Activated naive CD4-positive, alpha-beta T cell treated with anti-CD3 and anti-CD28 coated beads for 36 hours (primary cell): ENCODE measurements at regions not wholly inside any gene's neighbourhood (a gene's known extent, or its start where the extent isn't known, plus 50 kb on each side); places are given as distances from the start of the nearest gene placed in this dataset.

ENCODE experiments used
- CTCF ChIA-PET: fragments of 350-600 bp; sonication (Branson Sonifier 250); formaldehyde crosslinking; loops from one replicate; lab custom pipeline; 2021; ENCODE audit warnings: antibody characterized with exemption; lab: Charles Lee
- DNase-seq: peaks from one replicate; pipeline ENCODE4 v3.0.0-alpha.2; 2020
- H3K27ac Mint-ChIP-seq: one replicate; pipeline ENCODE4 v1.8.0; 2021; ENCODE audit warnings: mild to moderate bottlenecking, mixed read lengths
- H3K27me3 Mint-ChIP-seq: one replicate; pipeline ENCODE4 v1.8.0; 2021; ENCODE audit warnings: low read depth, mixed read lengths
- H3K36me3 Mint-ChIP-seq: one replicate; pipeline ENCODE4 v1.8.0; 2021; ENCODE audit warnings: low read depth, mixed read lengths
- H3K4me1 Mint-ChIP-seq: one replicate; pipeline ENCODE4 v1.8.0; 2021; ENCODE audit warnings: low read depth, mixed read lengths
- H3K4me3 Mint-ChIP-seq: one replicate; pipeline ENCODE4 v1.8.0; 2021; ENCODE audit warnings: mild to moderate bottlenecking, moderate library complexity, mixed read lengths
- H3K9me3 Mint-ChIP-seq: one replicate; pipeline ENCODE4 v1.8.0; 2021; ENCODE audit warnings: mixed read lengths
- intact Hi-C: fragments of 100-400 bp; cut with micrococcal nuclease; formaldehyde crosslinking; loops from one replicate; pipeline ENCODE4 v1.15.1; 2023

DNA sequence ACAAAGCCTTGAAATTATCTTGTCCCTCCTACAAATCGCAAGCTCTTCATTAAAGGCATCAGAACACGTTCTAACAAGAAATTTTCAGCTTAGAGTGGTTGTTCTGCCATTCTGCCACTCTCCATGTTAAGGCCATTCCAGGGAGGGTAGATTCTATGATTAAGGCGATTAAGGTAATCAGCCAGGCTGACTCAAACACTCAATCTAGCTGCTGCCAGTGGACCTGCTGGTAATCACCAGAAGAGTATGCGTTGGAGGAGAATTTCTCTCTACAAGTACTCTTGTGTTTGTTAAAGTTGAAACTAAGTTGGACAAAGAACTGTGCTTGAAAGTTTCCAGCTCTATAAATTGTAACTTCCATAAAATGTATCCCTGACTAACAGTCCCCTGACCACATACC is 149.2 kb upstream of the COL1A2 start:
- Mint-ChIP-seq H3K36me3 (no peaks in the 10 kb centered on the region), H3K9me3 (no peaks in the 10 kb centered on the region), H3K27me3 (no peaks in the 10 kb centered on the region), H3K4me3 (no peak overlapping the region), H3K4me1 (no peaks in the 10 kb centered on the region), H3K27ac (no peak overlapping the region)
- DNase-seq: no peak
- intact Hi-C loops: no loop called here
- CTCF ChIA-PET: no interaction called here

DNA sequence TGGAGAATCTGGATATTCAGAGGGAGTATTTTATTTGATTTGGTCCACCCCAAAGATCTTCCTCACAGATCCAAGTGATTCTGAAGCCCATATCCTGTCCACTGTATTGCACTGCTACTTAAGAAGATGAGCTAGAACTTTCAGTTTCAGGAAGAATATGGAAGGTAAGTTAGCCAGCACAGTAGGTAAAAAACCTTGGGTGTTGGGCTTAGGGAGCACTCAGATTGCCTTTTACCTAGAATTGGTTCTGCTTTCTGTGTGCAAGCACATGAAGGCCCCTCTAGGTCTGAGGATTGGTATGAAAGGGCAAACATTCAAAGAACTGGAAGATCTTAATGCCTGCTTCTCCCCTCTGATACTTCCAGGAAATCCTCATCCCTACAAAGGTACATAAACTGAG is 146.7 kb upstream of the COL1A2 start:
- DNase-seq: no peak
- Mint-ChIP-seq H3K4me1 (no peaks in the 10 kb centered on the region), H3K27me3 (no peaks in the 10 kb centered on the region), H3K9me3 (no peaks in the 10 kb centered on the region), H3K36me3 (no peaks in the 10 kb centered on the region), H3K27ac (no peak overlapping the region), H3K4me3 (no peak overlapping the region)
- CTCF ChIA-PET: no interaction called here
- intact Hi-C loops: no loop called here

DNA sequence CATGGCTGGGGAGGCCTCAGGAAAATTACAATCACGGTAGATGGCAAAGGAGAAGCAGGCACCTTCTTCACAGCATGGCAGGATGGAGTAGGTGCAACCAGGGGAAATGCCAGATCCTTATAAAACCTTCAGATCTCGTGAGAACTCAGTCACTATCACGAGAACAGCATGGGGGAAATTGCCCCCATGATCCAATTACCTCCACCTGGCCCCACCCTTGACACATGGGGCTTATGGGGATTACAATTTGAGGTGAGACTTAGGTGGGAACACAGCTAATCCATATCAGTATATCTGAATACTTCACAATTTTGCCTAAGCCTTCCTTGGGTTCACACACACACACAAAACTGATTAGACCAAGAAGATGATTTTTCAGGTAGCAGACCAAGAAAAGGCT is 145.1 kb upstream of the COL1A2 start:
- CTCF ChIA-PET: no interaction called here
- Mint-ChIP-seq H3K4me3 (no peak overlapping the region), H3K4me1 (no peaks in the 10 kb centered on the region), H3K27ac (no peak overlapping the region), H3K27me3 (no peaks in the 10 kb centered on the region), H3K9me3 (no peaks in the 10 kb centered on the region), H3K36me3 (no peaks in the 10 kb centered on the region)
- DNase-seq: no peak
- intact Hi-C loops: no loop called here

DNA sequence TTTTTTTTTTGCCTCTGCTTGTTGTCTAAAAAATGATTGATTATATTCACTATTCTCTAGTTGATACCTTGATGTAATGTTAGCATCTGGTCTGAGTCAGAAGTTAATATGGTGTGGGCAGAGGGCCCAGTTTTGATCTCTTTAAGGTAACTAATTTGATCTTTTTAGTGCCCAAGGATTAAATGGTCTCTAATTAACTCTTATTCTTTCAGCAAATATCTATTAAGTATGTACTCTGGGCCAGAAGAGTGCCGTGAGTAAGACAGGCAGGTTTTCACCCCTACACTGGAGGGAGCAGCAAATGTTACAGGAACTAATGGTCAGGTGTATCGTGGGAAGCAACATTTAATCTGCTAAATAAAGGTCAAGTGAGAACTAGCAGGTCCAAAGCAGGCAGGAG is 144.6 kb upstream of the COL1A2 start:
- CTCF ChIA-PET: no interaction called here
- Mint-ChIP-seq H3K4me1 (no peaks in the 10 kb centered on the region), H3K4me3 (no peak overlapping the region), H3K27ac (no peak overlapping the region), H3K36me3 (no peaks in the 10 kb centered on the region), H3K9me3 (no peaks in the 10 kb centered on the region), H3K27me3 (no peaks in the 10 kb centered on the region)
- intact Hi-C loops: no loop called here
- DNase-seq: no peak

DNA sequence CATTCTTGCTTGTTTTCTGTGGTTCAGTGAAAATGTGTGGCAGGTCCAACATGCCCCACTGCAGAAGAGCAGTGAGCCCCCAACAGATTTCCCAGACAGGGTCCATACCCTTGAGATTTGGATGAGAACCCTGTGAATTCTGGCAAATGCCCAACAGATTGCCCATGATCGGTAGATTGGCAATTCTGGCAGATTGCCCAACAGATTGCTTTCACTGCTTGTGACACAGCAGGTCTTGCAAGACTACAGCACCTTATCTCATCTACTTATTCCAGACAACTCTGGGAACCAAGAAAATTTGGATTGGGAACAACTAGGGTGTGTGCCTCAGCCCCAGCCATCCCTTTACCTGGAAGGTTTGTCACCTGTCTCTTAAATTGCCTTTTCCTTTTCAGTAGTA is 143.7 kb upstream of the COL1A2 start:
- DNase-seq: no peak
- intact Hi-C loops: no loop called here
- Mint-ChIP-seq H3K4me3 (no peak overlapping the region), H3K4me1 (no peaks in the 10 kb centered on the region), H3K27ac (no peak overlapping the region), H3K27me3 (no peaks in the 10 kb centered on the region), H3K9me3 (no peaks in the 10 kb centered on the region), H3K36me3 (no peaks in the 10 kb centered on the region)
- CTCF ChIA-PET: no interaction called here

DNA sequence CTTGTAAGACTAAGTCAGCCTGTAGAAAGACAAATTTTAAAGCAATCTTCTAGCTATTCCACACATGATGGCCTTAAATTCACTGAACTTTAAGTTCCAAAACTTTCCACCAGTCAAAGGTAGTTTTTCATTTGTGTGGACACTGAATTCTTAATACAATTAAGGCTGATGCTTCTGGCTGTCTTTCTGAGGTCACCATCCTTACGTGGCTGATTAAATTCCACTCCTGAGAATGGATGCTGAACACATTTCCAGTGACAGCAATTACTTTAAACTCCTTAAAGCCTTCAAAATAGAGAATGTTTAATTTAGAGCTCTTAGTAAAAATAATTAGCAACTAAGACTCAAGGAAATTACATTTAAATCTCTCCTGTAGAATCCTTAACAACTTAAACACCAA is 142.6 kb upstream of the COL1A2 start:
- CTCF ChIA-PET: no interaction called here
- intact Hi-C loops: no loop called here
- Mint-ChIP-seq H3K9me3 (no peaks in the 10 kb centered on the region), H3K27ac (no peak overlapping the region), H3K4me3 (no peak overlapping the region), H3K36me3 (no peaks in the 10 kb centered on the region), H3K4me1 (no peaks in the 10 kb centered on the region), H3K27me3 (no peaks in the 10 kb centered on the region)
- DNase-seq: no peak

DNA sequence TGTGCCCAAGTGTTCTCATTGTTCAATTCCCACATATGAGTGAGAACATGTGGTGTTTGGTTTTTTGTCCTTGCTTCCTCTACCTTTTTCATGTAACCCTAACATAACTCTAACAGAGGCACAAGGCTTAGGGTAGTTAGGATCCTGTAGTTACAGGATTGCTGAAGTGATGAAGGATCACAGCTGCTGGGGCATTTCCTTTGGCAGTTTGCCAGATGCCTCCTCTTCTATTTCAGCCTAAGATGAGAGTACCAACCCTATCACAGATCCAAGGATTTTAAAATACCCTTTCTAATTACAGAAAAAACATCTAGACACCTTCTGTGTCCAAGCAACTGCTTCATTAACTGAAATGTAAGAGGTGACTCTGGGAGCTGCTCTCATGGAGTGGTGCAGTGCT is 141.7 kb upstream of the COL1A2 start:
- no peak overlapping the region for H3K4me3 Mint-ChIP-seq
- H3K27ac Mint-ChIP-seq: no peak overlapping the region
- no peaks in the 10 kb centered on the region for H3K36me3 Mint-ChIP-seq
- no peaks in the 10 kb centered on the region for H3K9me3 Mint-ChIP-seq
- intact Hi-C loops: no loop called here
- CTCF ChIA-PET: no interaction called here
- DNase-seq: no peak
- H3K27me3 Mint-ChIP-seq: no peaks in the 10 kb centered on the region
- no peaks in the 10 kb centered on the region for H3K4me1 Mint-ChIP-seq

DNA sequence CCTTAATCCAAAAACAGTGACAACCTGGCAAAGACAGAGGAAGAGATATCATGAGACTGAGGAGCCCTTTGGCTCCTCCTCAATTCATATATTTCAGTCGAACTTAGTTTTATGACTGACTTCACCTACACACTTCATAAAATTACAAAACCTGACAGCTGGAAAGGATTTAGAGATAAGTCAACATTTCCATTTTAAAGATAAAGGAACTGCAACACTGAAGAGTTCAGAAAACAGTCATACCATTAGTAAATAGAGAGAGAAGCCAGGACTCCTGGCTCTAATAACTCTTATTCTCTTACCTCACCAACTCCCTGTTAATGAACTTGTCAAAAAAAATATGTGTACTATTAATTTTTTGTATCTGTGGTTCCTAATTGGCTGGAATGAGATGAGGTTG is 141.0 kb upstream of the COL1A2 start:
- DNase-seq: no peak
- intact Hi-C loops: no loop called here
- H3K9me3 Mint-ChIP-seq: no peaks in the 10 kb centered on the region

DNA sequence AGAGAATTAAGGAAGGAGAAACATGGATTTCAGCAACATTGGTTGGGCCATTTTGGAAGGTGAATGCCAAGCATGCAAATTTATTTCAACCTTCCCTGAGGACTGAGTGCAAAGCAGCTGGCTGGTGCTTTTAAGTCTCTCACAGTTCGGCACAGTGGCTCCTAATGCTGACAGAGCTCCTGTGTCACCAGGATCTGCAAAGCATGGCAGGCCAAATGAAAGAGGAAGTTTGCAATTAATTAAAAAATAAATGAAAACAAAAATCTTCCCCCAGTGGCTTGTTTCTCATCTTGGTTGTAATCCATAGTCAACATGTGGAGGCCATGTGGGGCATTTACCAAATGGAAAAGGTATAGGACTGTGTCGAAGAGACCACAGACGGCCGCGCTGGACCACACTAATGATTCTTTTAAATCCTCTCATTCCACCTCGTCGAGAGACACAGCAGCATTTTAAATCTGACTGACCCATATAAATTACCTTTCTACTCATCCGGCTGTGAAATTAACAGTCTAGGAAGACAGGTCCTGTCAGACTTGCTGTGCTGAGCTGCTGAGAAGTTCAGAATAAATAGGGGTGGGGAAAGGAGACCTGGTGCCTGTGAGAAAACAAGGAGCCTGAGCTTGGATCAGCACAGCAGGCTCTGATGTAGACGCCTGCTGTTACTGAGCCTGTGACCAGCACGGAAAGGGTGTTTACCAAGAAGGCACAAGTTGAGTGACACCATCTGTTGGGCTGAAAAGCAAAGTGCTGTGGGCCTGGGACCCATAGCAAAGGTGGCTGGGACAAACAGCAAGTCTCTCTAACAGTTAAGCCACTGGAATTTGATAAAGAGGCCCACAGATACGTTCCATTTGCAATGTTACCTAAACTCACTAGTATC is 136.0 kb upstream of the COL1A2 start:
- Mint-ChIP-seq H3K27ac (no peak overlapping the region), H3K4me3 (no peak overlapping the region), H3K27me3 (peaks cover 8% of the 10 kb centered on the region), H3K36me3 (no peaks in the 10 kb centered on the region), H3K9me3 (peaks cover 1% of the 10 kb centered on the region), H3K4me1 (no peaks in the 10 kb centered on the region)
- intact Hi-C loops: no loop called here
- CTCF ChIA-PET: no interaction called here
- no peak for DNase-seq

More for the DNA sequence above, 141.0 kb upstream of the COL1A2 start:
- H3K4me3 Mint-ChIP-seq: no peak overlapping the region
- H3K27me3 Mint-ChIP-seq: no peaks in the 10 kb centered on the region
- no peaks in the 10 kb centered on the region for H3K36me3 Mint-ChIP-seq
- CTCF ChIA-PET: no interaction called here
- no peak overlapping the region for H3K27ac Mint-ChIP-seq
- no peaks in the 10 kb centered on the region for H3K4me1 Mint-ChIP-seq

DNA sequence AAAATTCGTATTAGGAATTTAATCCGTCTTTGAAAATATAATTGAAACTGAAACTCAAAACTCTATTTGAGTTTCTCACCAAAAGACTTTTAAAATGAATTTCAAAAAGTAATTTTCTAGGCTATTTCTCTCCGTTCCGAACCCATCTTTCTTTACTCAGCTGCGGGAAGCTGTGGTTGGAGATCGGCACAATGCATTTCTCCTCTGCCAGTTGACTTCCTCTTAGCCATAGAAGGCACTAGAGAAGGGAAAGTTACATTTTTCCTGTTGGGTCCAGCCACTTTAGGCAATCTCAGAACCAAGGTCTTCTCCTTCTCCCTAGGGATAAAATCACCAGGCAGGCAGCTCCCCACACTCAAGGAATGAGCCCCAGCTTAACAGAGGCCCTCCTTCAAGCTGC is 133.6 kb upstream of the COL1A2 start:
- CTCF ChIA-PET: no interaction called here
- DNase-seq: no peak
- Mint-ChIP-seq H3K36me3 (no peaks in the 10 kb centered on the region), H3K27me3 (peaks cover 8% of the 10 kb centered on the region), H3K27ac (no peak overlapping the region), H3K4me3 (no peak overlapping the region), H3K9me3 (peaks cover 1% of the 10 kb centered on the region), H3K4me1 (no peaks in the 10 kb centered on the region)
- intact Hi-C loops: no loop called here

DNA sequence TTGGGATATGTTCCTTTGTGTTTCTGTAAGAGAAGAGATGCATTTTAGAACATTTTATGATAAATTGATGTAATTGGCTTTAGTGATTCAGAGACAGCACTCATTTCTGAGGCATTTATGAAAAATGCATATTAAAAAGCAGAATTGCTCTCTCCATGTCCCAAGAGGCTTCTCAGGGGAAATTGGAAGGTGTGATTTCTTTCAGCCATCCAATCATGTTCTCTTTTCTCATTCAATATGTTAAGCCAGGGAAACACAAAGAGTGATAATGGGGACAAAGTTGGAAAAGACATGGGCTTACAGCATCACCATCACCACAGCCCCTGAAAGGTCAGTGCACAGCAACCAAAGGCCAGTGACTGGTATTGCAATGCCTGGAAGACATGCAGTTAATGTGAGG is 129.9 kb upstream of the COL1A2 start:
- Mint-ChIP-seq H3K27ac (no peak overlapping the region), H3K9me3 (peaks cover 1% of the 10 kb centered on the region), H3K27me3 (peaks cover 8% of the 10 kb centered on the region), H3K4me3 (no peak overlapping the region), H3K4me1 (no peaks in the 10 kb centered on the region), H3K36me3 (no peaks in the 10 kb centered on the region)
- intact Hi-C loops: no loop called here
- DNase-seq: no peak
- CTCF ChIA-PET: no interaction called here

DNA sequence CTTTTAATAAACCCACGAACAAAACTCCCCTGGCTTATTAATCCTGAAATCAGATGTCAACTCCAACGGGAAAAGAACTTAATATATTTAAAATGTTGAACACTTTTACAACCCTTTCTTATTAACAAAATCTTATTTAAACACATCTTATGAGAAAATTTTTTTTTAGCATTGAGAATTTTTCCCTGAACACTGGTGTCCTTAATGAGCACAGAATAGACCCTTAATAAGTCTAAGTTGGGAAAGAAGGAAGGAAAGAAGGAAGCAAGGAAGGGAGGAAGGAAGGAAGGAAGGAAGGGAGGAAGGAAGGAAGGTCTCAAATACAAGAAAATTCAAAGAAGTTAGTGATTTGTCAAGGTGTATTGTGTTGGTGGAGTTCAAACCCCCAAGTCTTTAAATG is 129.2 kb upstream of the COL1A2 start:
- DNase-seq: no peak
- peaks cover 1% of the 10 kb centered on the region for H3K9me3 Mint-ChIP-seq
- H3K4me1 Mint-ChIP-seq: no peaks in the 10 kb centered on the region
- no peak overlapping the region for H3K4me3 Mint-ChIP-seq
- H3K36me3 Mint-ChIP-seq: no peaks in the 10 kb centered on the region
- H3K27ac Mint-ChIP-seq: no peak overlapping the region
- intact Hi-C loops: no loop called here
- CTCF ChIA-PET: no interaction called here
- H3K27me3 Mint-ChIP-seq: peaks cover 8% of the 10 kb centered on the region

DNA sequence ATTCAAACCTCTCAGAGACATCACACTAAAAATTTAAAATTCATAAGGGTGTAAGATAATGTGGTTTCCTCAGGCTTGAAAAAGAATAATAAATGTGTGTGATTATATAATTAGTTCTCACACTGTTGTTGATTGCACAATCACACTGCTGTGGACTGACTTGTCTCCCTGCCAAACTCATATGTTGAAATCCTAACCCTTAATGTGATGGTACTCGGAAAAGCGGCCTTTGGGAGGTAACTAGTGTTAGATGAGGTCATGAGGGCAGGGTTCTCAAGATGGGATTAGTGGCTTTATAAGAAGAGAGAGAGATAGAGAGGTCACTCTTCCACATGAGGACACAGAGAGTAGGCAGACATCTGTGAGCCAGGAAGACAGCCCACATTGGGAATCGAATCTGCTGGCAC is 128.5 kb upstream of the COL1A2 start:
- intact Hi-C loops: no loop called here

More for the DNA sequence above, 128.5 kb upstream of the COL1A2 start:
- H3K27ac Mint-ChIP-seq: no peak overlapping the region
- DNase-seq: no peak
- no peaks in the 10 kb centered on the region for H3K36me3 Mint-ChIP-seq
- no peaks in the 10 kb centered on the region for H3K4me1 Mint-ChIP-seq
- CTCF ChIA-PET: no interaction called here
- H3K4me3 Mint-ChIP-seq: no peak overlapping the region
- peaks cover 1% of the 10 kb centered on the region for H3K9me3 Mint-ChIP-seq
- H3K27me3 Mint-ChIP-seq: peaks cover 6% of the 10 kb centered on the region
